Osteocyte (in vitro differentiated cells): ENCODE measurements at regions not wholly inside any gene's neighbourhood (a gene's known extent, or its start where the extent isn't known, plus 50 kb on each side); places are given as distances from the start of the nearest gene placed in this dataset.

ENCODE experiments used
- DNase-seq: peaks from one replicate; pipeline ENCODE4 v3.0.0; 2021; ENCODE audit warnings: mixed read lengths; ENCODE audit not compliant: unreplicated experiment; ENCODE audit errors: extremely low spot score
- H3K27ac Mint-ChIP-seq: one replicate; pipeline ENCODE4 v1.8.0; 2021; ENCODE audit warnings: mild to moderate bottlenecking, mixed read lengths; ENCODE audit not compliant: unreplicated experiment
- H3K27me3 Mint-ChIP-seq: one replicate; pipeline ENCODE4 v1.8.0; 2021; ENCODE audit warnings: mixed read lengths; ENCODE audit not compliant: unreplicated experiment
- H3K36me3 Mint-ChIP-seq: one replicate; pipeline ENCODE4 v1.8.0; 2021; ENCODE audit warnings: mixed read lengths; ENCODE audit not compliant: unreplicated experiment
- H3K4me1 Mint-ChIP-seq: one replicate; pipeline ENCODE4 v1.8.0; 2021; ENCODE audit warnings: mixed read lengths; ENCODE audit not compliant: unreplicated experiment
- H3K4me3 Mint-ChIP-seq: one replicate; pipeline ENCODE4 v1.8.0; 2021; ENCODE audit warnings: mild to moderate bottlenecking, moderate library complexity, mixed read lengths; ENCODE audit not compliant: unreplicated experiment
- H3K9me3 Mint-ChIP-seq: one replicate; pipeline ENCODE4 v1.8.0; 2021; ENCODE audit warnings: mixed read lengths; ENCODE audit not compliant: unreplicated experiment
- TF ChIP-seq, protein P1 (sequence below): fragments of 200-600 bp; sonication (generic); IDR thresholded peaks from 2 replicates; pipeline ENCODE4 v1.5.0; 2021; ENCODE audit warnings: antibody characterized with exemption, mild to moderate bottlenecking, moderate library complexity

GRCh38 chr7:110400411-110400810 is 690.5 kb upstream of the LRRN3 start:
- peaks cover 18% of the 10 kb centered on the region for H3K4me1 Mint-ChIP-seq

DNA sequence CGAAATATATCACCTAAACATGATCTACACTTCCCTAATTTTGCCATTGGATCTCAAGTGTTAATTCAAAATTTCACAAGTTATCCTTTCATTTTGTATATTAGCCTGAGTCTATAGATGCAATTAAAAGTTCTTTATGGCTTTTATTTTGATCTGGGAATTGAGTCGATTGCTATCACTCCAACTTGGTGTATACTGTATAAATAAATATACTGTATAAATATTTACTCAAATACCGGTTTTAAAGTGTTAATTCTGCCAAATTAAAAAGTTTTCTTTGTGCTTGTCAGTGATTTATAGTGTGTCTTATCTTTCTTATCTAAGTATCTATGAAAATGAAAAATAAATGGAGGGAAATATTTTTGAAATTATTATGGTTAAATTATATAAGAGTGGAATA is 683.7 kb upstream of the LRRN3 start:
- Mint-ChIP-seq H3K4me1 (peaks cover 5% of the 10 kb centered on the region), H3K27ac (no peak overlapping the region), H3K27me3 (no peaks in the 10 kb centered on the region), H3K9me3 (peaks cover 6% of the 10 kb centered on the region), H3K4me3 (no peak overlapping the region), H3K36me3 (no peaks in the 10 kb centered on the region)
- TF ChIP-seq, protein P1, sequence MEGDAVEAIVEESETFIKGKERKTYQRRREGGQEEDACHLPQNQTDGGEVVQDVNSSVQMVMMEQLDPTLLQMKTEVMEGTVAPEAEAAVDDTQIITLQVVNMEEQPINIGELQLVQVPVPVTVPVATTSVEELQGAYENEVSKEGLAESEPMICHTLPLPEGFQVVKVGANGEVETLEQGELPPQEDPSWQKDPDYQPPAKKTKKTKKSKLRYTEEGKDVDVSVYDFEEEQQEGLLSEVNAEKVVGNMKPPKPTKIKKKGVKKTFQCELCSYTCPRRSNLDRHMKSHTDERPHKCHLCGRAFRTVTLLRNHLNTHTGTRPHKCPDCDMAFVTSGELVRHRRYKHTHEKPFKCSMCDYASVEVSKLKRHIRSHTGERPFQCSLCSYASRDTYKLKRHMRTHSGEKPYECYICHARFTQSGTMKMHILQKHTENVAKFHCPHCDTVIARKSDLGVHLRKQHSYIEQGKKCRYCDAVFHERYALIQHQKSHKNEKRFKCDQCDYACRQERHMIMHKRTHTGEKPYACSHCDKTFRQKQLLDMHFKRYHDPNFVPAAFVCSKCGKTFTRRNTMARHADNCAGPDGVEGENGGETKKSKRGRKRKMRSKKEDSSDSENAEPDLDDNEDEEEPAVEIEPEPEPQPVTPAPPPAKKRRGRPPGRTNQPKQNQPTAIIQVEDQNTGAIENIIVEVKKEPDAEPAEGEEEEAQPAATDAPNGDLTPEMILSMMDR = no peak
- no peak for DNase-seq

More at GRCh38 chr7:110400411-110400810, 690.5 kb upstream of the LRRN3 start:
- no peak overlapping the region for H3K27ac Mint-ChIP-seq
- H3K27me3 Mint-ChIP-seq = no peaks in the 10 kb centered on the region
- no peak for DNase-seq
- no peaks in the 10 kb centered on the region for H3K36me3 Mint-ChIP-seq
- TF ChIP-seq, protein P1 = no peak
- H3K4me3 Mint-ChIP-seq = no peak overlapping the region
- H3K9me3 Mint-ChIP-seq = no peaks in the 10 kb centered on the region

GRCh38 chr7:110407706-110408105 is 683.2 kb upstream of the LRRN3 start:
- Mint-ChIP-seq H3K27ac (no peak overlapping the region), H3K4me1 (peaks cover 5% of the 10 kb centered on the region), H3K27me3 (no peaks in the 10 kb centered on the region), H3K9me3 (peaks cover 6% of the 10 kb centered on the region), H3K36me3 (no peaks in the 10 kb centered on the region), H3K4me3 (no peak overlapping the region)
- TF ChIP-seq, protein P1 = no peak
- no peak for DNase-seq

- H3K4me3 Mint-ChIP-seq = no peak overlapping the region
- TF ChIP-seq, protein P1 = no peak
- H3K9me3 Mint-ChIP-seq = peaks cover 6% of the 10 kb centered on the region
- H3K27me3 Mint-ChIP-seq = no peaks in the 10 kb centered on the region
- no peaks in the 10 kb centered on the region for H3K36me3 Mint-ChIP-seq
- peaks cover 5% of the 10 kb centered on the region for H3K4me1 Mint-ChIP-seq
- no peak overlapping the region for H3K27ac Mint-ChIP-seq
- no peak for DNase-seq
These were observed 678.3 kb upstream of the LRRN3 start for GRCh38 chr7:110412614-110413013.

DNA sequence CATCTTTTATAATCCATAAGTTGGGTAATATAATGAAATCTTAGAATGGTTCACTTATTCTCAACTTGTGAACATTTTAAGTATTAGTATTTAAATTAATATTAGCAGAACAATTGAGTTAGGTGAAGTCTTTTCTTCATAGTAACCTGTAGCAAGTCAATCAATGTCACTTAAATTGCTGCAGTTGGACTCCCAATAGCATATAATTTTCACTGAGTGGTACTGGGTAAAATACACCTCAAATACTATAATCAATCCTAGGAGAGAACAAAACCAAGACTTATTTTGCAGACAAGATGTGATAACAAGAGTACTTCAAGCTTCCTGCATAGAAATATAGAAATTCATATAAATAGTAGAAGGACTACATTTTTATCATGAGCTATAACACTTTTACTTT is 677.9 kb upstream of the LRRN3 start:
- Mint-ChIP-seq H3K27ac (no peak overlapping the region), H3K9me3 (peaks cover 6% of the 10 kb centered on the region), H3K4me1 (peaks cover 9% of the 10 kb centered on the region), H3K36me3 (no peaks in the 10 kb centered on the region), H3K27me3 (no peaks in the 10 kb centered on the region), H3K4me3 (no peak overlapping the region)
- no peak for DNase-seq
- TF ChIP-seq, protein P1 = no peak
